GOT3 (cell line): ENCODE measurements at regions not wholly inside any gene's neighbourhood (a gene's known extent, or its start where the extent isn't known, plus 50 kb on each side); places are given as distances from the start of the nearest gene placed in this dataset.

Experiments
- DNase-seq: peaks from one replicate; lab custom pipeline; 2025; ENCODE audit warnings: mixed read lengths; lab: John Stamatoyannopoulos, UW

DNA sequence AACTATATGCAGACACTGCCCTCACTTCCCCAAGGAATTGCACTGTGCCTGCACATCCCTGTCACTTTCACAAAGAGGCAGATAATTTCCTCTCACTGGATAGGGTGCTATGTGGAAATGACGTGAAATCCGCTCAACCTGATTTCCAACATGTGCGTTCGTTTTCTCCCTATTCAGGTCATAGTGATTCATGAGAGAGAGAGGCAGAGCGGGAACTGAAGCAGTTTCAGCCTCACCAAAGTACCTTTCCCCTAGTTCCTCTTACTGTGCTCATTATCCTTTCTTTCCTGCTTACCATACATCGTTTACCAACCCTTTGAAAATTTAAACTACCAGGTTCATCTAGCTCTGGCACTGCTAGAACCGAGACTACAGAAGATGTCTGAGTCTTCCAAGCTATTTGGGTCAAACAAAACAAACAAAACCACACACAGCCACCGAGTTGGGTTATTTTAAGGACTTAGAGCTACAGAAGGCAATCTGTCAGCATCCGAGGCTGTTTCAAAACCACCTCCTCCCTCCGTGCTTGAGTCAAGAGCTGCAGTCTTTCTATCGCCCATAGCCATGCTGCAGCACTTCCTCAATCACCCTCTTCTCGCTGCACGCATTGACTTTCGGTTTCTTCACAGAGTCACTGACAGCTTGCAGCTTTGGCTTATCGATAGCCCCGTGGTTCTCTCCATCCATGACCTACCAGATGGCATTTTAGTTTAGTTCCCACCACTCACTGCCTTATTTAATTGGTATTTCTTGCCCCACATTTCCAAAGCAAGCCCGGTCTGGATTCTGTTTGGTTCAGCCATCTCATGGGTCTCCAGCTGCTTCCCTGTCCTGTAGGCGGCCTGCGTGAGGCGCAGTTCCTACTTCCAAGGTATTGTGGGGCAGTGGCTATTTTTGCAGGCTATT, 1395.8 kb downstream of the EFNB2 start:
- no peak for DNase-seq

DNA sequence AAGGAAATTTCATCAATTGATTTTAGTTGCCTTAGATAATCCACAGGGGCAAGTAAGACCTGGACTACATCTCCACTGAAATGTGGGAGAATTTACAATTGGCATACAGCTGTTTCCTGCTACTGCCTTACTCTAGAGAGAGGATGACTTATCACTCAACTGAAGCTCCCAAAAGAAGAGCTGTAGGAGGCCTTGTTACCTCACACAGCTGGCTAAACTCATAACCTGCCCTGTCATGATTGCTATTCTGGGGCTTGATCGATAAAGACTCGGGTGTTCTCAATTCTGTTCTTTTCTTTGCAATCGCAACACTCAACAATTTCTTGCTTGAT, 1396.4 kb downstream of the EFNB2 start:
- DNase-seq: no peak

DNA sequence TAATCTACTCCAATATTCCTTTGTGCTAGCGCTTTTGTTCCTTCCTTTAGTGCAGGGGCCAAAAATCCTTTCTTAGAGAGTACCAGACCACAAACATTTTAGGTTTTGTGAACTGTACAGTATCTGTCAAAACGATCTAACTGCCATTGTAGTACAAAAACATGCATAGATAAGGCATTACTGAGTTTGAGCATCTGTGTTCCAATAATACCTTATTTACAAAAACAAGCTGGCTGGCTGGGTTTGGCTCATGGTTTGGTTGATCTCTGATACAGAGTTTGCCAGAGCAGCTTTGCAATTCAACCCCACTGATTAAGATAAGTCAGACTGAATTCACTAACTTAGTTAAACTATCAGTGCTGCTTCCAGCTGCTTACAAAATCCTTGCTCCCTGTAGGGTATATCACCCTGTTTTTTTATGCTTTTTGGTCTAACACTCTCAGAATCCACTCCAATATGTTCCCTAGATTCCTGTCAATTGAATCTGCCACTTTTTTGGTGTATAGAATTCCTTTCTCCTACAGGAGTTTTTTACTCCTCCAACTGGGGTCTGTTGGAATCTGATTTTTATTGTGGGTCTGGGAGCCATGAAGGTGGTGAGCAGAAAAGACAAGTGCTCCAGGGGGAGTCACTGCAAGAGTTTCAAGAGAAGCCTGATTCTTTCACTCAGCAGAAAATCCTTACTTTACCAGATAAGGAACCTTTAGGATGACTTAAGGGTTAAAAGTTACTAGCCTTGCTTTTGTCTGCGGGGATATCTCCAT, 1399.4 kb downstream of the EFNB2 start:
- DNase-seq: no peak

DNA sequence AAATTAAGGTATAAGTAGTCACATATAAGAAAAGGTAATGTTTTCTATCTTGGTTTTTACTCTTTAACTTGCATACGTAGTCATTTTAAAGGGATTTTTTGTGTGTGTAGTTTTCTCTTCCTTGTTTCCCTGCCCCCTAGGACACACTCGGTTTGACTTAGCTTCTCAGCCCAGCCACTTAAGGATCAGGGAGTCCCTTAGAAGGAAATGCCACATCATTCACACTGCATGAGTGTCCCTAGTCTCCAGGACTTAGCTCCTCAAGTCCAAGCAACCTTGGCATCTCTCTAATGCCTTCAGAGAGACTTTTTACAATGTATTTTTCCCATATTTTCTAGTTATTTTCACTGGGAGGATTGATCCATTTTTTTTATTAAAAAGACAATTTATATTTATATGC, 1407.7 kb downstream of the EFNB2 start:
- DNase-seq: no peak

DNA sequence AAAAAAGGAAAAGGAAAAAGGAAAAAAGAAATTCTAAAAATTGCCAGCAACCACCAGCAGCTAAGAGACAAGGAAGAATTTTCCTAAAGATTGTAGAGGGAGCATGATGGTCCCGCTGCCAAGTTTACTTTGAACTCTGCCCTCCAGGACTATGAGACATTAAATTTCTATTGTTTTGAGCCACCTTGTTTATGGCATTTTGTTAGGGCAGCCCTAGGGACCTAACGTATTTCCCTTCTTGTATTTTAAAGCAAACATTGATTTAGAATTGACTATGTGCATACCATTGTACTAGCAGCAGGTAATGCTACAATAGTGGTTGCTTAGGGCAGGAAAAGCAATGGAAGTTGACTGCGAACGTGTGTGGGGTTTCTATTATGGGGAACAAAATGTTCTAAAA, 1414.2 kb downstream of the EFNB2 start:
- DNase-seq: no peak

DNA sequence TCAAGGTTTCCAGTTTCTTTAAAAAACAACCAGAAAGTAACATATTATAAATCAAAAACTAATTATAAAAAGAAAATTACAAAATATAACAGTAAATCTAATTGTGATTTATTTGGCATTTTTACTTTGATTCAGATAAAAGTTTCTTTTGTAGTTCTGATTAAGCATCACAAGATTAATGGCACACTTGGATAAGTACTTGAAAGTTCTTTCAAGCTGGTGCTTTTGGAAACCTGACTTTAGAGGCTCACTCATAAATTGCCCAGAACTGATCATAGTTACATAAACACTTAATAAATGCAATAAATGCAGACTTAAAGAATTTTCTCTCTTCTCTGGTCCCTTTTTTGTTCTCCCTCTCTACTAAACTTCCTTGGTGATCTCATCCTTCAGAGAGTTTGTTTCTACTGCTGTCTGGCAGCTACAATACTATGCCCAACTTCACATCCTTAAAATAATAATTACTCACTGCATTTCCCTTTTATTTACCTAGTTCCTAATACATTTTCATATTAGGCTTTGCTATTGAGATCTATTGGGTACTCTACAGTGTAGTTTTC, 1417.0 kb downstream of the EFNB2 start:
- no peak for DNase-seq

DNA sequence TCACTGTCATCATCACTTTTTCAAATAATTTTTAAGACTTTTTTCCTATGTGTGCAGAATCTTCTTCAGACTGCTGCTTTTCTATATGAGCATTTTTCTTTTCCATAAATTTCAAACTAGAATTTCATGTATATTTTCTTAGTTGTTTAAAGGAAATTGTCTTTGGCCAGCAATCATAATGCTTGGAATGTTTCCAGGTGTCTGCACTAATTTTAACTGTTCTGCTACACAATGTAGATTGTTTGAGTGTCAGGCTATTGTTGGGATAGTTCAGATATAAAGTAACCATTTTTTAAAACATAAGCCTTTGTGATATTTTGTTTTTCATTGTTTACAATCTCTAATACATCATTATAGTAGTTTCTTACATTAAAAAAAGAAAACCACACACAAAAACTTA, 1418.5 kb downstream of the EFNB2 start:
- no peak for DNase-seq

DNA sequence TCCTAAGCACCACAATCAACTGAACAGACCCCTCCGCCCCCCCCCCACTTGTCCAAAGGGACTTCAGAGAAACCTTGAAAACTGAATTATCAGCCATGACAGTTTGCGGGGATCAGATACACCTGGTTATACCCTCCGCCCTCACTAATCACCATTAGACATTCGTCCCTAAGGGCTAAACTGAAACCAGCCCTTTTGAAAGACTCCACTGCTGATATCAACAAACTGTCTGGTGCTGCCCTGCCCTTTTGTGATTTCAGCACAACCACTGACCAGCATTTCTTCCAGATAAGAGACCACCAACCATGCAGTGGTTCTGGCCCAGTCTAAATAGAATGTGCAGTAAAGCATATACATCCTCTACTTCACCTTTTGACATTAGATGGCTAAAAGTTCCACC, 1422.9 kb downstream of the EFNB2 start:
- no peak for DNase-seq

DNA sequence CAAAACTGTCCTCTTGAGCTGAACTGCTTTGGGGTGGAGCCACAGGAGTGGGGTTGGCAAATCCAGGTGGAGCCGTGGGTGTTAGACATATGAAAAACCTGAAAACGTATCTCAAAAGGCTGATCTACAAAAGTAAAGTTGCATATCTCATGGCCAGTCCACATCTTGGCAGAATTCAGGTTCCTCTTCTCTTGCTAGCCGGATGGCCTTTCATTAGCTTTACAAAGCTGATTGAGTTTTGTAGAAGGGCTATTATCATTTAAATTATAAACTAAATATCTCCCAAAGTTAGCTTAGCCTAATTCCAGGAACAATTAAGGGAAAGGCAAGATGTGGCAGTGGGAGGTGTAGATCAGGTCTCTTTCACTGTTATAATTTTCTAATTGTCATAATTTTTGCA, 1427.7 kb downstream of the EFNB2 start:
- no peak for DNase-seq

DNA sequence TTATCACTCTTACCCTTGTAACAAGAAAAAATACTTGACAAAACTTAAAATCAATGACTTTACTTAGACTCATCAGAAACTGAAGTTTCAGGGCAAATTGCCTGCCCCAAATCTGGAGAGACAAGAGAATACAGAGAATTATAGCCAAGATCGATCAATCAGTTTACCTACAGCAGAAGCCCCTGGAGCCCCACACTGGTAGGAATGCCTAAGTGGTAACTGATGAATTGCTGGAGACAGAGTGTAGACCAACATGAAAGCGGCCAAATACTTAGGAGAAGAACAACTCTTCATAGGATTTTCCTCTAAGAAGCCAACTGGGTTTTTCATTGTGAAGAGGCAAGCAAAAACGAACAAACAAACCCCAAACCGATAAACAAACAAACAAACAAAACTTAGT, 1430.0 kb downstream of the EFNB2 start:
- DNase-seq: no peak

DNA sequence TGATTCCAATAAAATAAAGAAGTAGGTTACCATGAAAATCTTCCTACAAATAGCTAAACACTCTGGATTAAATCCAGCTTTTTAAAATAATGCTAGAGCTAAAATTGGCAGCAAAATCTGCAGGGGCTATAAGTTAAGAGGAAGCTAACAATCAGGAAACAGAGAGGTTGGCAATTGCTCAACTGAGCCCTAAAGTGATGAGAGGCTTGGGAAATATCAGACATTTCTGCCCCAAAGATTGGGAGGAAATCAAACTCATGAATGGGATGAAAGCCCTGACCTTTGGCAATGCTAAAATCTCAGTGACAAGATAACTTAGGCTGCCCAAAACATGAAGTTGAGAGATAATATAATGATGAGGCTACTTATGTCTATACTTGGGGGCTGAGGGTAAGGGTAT, 1437.9 kb downstream of the EFNB2 start:
- DNase-seq: no peak

DNA sequence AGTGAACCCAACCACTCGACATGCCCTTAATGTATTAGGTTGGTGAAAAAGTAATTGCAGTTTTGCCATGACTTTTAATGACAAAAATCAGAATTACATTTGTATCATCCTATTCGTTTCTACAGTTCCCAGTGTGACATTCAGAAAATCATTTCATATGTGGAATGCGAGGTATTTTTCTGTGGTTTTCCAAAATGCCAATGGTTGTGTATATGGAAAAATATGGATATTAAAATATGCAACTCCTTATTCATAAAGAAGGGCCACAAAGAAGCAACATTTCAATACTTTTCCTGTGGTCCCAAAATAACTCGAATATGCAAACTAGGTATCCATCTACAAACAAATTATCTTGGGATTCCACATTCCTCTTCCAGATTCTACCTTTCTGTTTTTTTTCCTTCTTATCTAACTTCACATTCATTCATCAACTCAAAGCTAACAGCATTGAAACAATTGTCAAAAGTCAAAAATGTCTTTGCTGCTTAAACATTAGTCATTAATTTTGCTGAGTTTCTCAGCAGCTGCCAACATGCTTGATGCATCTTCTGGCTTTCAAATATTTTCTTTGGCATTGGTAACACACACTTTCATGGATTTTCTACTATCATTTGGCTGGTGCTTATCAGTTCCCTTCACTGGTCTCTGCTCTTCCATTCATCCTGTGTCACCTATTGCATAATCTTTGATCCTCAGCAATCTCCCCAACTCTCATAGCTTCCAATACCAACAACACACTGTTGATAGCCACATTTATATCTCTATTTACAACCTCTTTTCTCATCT, 1445.4 kb downstream of the EFNB2 start:
- no peak for DNase-seq

DNA sequence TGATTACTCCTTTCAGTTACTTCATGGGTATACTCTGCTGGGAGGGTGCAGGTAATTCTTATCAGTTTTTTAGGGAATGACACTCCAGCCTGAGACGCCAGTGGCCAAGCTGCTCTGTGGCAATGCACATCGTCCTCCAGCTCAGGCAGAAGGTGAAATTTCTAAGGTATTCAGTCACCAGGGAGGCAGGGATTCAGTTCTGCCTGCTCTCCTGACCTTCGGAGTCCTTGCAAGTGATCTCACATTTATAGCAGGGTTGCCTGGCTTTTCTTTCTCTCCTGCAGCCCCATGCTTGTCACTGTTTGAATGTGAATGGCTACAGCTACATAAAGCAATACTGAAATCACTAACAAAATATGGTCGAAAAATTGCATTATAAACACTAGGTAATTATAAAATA, 1447.5 kb downstream of the EFNB2 start:
- DNase-seq: no peak

DNA sequence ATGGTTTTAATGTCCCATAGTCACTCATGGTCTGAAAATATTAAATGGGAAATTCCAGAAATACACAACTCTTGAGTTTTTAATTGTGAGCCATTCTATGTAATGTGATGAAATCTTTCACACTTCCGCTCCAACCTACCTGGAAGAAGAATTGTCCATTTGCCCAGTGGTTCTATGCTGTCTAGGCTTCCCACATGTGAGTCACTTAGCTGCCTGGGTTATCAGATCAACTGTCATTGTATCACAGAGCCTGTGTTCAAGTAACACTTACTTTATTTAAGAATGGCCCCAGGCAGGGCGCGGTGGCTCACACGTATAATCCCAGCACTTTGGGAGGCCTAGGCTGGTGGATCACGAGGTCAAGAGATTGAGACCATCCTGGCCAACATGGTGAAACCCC, 1450.5 kb downstream of the EFNB2 start:
- no peak for DNase-seq

DNA sequence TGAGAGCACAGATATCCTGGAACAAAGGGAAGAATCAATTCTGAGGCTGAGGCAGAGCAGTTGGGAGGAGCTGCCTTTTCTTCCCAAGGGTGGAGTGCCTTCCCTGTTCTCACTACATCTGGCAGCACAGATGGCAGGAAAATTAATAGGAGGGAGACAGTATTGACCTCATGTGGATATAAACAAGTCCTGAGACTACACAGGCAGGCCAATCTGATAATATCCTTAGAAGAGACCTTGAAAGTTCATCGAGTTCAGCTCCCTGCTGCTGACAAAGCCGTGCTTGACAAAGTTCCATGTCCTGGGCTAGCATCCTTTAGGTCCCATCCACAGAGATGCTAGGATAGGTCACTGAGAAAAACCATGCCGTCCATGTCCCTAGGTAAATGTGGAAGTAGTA, 1451.5 kb downstream of the EFNB2 start:
- no peak for DNase-seq

DNA sequence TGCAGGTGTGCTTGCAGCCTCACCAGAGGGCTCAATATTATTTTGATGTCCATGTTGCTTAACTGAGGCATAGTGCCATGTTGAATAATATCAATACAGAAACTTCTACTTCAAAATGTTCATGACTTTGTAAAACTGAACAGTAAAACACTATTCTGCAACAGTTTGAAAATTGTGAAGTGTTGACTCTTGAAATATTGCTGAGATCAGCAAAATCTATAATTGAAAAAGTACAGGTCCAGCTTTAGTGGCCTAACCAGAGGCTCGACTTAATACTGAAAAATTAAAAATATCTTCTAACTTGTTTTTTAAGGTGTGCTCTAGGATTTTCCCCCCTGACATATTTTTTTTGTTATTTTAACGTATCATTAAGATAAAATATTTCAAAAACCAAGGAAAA, 1460.7 kb downstream of the EFNB2 start:
- no peak for DNase-seq

DNA sequence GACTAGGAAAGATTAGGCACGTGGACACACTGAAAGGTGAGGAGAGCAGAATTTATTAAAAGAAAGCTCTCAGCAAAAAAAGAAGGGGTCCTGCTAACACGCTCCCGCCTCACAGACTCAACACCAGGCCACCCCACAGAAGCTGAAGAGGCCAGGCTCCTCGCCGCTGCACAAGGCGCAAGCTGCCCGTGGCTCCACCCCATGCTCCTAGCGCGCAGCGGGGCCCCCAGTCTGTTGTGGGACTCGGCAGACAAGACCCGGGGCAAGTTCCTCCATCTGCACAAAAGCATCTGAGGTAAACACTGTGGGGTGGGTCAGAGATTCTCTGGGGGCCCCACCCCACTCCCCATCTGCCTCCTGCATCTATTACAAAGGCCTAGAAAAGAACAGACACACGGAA, 1462.4 kb downstream of the EFNB2 start:
- no peak for DNase-seq

DNA sequence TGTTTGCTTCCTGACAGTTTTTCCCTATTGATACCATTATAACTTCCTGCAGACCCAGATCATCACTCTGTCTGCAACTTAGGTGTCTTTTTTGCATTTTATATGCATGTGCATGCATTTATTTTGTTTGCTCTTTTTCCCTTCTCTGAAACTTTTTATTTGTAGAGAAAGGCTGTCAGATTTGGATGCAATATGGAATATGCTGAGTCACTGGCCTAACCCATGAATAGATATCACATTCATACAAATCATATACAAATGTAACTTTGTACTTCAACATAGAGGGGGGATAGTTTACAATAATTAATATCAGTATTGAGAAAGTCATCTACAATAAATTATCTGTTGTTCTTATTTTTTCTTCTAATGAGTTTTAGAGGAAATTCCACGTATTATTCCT, 1465.0 kb downstream of the EFNB2 start:
- DNase-seq: no peak

DNA sequence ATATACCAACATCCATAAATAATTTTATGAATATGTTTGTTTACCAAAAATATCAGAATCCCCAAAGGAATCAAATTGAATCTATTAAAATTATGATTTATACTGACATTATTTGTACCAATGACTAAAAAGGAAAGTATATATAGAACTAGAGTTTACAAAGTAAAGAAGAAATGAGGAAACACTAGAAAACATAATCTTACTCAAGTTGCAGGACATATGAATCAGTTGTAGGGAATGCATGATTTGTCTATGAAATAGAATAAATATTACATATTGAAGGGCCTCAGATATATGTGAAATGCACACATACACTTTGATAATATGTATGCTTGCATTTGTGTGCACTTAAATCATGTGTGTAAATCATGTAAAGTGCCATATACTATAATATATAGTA, 1466.4 kb downstream of the EFNB2 start:
- DNase-seq: no peak

DNA sequence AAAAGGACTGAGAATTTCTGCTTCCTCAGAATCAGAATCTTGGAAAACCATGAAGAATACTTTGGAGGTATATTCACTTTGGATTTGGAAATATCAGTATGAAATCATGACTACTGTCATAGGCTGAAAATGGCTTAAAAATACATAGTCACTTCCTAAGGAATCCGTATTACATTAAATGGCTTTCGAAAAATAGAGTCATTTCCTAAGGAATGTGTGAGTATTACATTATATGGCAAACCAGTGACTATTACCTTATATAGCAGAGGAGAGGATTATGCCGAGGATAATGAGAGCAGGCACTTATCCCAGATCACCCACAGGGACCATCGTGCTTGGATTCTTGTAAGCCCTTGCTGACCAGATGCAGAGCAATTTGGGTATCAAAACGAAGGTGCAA, 1471.8 kb downstream of the EFNB2 start:
- DNase-seq: no peak

DNA sequence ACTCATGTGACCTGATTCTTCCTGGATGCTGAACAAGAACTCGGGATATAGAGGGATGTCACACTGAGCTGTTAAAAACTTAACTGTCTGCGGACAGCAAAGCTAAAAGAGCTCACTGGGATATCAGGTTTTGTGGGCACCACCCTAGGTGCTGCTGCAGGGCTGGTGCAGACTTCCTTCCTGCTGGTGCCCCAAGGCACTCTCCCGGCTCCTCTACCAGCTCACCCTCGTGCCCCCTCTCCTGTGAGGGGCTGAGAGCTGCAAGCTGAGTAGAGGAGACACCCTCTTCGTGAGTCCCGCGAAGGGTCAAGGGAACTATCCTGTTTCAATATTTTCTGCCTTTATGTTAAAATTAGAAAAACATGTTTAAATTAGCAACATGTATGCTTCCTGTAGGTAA, 1475.7 kb downstream of the EFNB2 start:
- no peak for DNase-seq

DNA sequence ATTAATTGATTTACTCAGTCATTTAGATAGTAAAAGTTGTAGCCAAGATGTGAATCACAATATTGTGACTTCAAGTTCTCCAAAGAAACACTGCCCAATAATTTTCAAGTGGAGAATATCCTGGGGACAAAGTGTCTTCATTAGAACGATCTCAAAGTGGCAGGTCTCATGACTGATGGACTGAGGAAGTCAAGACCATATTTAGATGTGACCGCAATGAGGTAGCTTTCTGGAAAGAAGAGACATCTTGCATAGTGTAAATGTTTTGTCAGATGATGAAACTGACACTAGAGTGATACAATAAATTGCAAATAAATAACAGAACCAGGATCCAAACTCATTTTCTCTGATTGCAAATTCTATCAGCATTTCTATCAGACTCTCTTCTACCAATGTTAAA, 1476.9 kb downstream of the EFNB2 start:
- DNase-seq: no peak

DNA sequence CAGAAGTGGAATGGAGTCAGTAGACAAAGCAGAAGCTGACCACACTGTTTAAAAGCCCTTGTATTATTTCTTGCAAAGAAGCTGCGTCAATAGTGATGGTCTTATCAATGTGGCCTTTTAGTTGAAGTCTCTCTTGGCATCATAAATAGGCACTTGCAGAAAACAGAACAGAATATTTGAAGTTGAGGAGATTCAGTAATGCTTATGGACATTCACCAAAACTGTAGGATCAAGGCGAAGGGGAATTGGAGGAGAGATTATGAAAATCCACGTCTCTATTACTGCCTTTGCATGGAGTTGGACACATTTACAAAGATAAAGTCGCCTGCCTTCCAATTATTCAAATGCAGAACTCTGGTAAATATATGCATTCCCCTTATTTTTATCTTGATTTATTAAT, 1482.8 kb downstream of the EFNB2 start:
- no peak for DNase-seq
